SK-N-SH treated with all-trans-retinoic acid at 6 μM for 48 hours (cell line): ENCODE measurements at regions not wholly inside any gene's neighbourhood (a gene's known extent, or its start where the extent isn't known, plus 50 kb on each side); places are given as distances from the start of the nearest gene placed in this dataset.
"Not testable (repeated sequence)": the region's sequence is repeated elsewhere in the genome, so short reads cannot be mapped to it uniquely, and the experiment has no call there.

ENCODE experiments used
- ARNTL ChIP-seq: fragments of 450-650 bp; formaldehyde crosslinking; IDR thresholded peaks from 2 replicates; pipeline ENCODE4 v1.5.0; 2020; ENCODE audit warnings: low read depth, mild to moderate bottlenecking, moderate library complexity, borderline replicate concordance
- PATZ1 ChIP-seq: fragments of 250-450 bp; sonication (Bioruptor Pico); IDR thresholded peaks from 2 replicates; pipeline ENCODE4 v1.8.0; 2020; ENCODE audit warnings: mild to moderate bottlenecking, moderate library complexity, borderline replicate concordance
- TOX ChIP-seq: fragments of 250-450 bp; sonication (Bioruptor Pico); IDR thresholded peaks from 2 replicates; pipeline ENCODE4 v1.8.0; 2021; ENCODE audit warnings: mild to moderate bottlenecking, moderate library complexity, borderline replicate concordance
- ZFP3 ChIP-seq: fragments of 250-450 bp; sonication (Bioruptor Pico); IDR thresholded peaks from 2 replicates; pipeline ENCODE4 v1.5.0; 2020; ENCODE audit warnings: mild to moderate bottlenecking, moderate library complexity

GRCh38 chr9:42349181-42349580 lies 165.7 kb downstream of the SPATA31A6 start:
- TF ChIP-seq ARNTL, ZFP3, PATZ1, TOX (CRISPR knock-in tag): not testable (repeated sequence)
